ENCODE measurements at regions not wholly inside any gene's neighbourhood (a gene's known extent, or its start where the extent isn't known, plus 50 kb on each side); places are given as distances from the start of the nearest gene placed in this dataset.
A peak's percentile ranks its signal among the peaks of the same experiment; 100 is the strongest.
"Not testable (repeated sequence)": the region's sequence is repeated elsewhere in the genome, so short reads cannot be mapped to it uniquely, and the experiment has no call there.

DNA sequence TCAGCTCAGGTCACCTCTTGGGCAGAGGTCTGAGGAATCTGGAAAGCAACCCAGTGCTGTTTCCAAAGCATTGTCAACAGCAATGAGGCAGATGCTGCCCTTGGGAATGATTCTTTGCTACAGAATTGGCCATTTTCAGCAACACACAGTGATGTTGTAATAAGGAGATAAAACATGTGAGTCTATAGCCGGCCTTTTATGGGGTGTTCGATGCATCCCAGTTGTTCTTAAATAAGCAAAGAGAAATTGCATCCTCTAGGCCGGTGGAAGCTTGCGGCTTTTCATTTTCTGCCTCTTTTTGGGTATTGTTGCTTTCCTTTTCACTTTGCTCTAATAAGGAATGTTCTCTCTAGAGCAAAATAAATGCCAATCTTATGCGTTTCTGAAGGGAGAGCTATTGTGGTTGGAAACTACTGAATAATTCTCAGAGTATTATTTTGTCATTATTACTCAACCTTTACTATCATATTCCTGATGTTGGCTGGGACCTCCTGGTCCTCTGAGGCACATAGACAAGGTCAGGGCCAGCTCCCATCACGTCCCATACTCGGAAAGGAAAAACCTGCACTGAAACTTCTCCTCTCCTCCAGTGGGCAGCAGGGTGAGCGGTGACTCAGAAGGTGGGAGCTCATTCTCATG is 214.2 kb downstream of the CDH26 start:
- no peak for DNase-seq

DNA sequence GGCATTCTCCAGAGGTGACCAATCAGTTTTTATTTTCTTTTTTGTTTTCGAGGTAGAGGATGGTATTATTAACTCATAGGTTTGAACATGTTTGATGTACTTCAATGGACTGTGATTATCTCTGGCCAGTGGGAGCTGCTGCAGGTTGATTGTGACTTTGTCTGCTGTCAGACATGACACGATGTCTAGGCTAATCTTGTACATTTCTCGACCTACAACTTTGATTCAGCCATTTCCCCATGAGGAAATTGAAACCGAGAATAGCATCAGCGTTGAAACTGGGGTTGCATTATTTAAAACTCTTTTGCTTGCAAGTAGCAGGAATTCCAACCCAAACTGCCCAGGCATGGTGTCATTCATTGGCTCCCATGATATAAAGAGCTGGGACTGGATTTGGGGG is 218.9 kb downstream of the CDH26 start:
- DNase-seq = no peak

DNA sequence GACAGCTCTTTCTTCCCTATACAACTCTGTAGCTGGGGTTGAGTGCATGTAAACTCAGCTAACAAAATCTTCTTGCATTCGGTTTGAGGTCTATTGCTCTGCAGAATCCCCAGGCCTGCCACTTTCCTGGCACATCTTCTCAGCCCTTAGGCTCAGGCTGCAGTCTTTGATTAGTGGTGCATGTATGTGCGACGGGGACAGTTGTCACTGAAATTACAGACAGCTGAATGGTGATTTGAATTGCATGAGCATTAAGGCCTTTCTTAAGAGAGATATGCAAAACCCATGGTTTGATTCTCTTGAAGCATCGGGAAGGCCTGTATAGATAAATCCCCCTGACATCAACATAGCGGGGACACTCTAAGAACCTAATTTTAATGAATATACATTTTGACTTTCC is 222.8 kb downstream of the CDH26 start:
- DNase-seq = no peak

DNA sequence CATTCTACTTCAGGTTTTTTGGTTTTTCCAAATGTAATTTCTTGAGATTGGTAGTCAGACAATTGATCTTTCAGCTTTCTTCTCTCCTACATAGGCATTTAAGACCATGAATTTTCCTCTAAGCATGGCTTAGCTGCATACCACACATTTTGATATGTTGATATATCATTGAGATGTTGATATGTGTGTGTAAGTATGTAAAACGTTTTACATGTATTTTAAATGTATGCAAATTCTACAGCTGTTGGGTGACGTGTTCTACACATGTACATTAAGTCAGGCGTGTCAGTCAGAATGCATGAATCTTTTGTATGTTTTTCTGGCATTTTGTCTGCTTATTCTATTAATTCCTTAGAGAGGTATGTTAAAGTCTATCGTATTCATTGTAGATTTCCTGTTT is 228.2 kb downstream of the CDH26 start:
- DNase-seq = no peak

DNA sequence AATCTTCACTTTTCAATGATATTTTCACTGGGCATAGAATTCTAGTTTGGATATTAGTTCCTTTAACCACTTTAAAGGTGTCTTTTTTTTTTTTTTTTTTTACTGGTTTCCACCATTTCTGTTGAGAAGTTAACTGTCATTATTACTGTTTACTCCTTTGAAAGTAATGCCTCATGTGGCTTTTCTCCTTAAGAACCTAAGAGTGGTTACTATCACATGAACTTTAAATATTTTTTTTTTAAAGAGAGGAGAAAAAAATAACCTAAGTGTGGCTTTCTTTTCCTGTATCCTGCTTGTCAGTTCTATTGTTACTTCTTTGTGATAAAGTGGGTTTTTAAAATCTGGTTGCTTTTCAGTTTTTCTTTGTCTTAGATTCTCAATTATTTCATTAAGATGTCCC is 229.5 kb downstream of the CDH26 start:
- no peak for DNase-seq

DNA sequence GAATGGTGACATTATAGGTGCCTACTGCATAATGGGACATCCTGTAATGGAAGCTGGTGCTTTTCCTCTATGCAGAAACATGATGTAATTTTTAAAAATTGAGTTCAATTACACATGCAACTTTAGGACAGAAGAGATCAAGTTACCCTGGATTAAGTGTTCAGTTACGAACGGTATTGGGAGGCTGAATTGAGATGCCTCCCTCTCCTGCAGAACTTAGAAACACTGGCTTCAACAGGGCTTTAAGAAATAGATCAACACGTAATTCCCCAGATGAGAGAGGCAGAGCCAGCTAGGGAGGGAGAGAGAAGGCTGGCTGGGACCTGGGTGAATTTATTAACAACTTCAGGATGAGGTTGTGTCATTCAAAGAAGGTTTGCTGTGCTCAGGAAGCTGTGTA is 232.8 kb downstream of the CDH26 start:
- DNase-seq = no peak

DNA sequence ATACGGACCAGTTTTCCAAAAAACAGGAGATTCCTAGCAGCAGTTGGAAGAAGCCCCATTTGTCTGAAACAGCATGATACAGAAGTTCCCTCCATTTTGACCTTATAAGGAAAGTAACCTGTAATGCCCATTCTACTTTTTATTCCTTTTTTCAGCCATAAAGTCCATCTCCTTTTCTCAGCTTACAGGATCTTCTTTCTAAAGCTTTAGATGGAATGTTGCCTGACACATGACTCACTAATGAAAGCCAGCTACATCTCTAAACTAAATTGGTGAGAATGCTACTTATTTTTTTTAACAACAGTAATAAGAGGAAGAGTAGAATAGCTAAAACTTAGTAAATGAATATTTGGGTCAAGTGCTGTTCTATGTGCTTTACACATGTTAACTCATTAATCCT is 234.1 kb downstream of the CDH26 start:
- no peak for DNase-seq

DNA sequence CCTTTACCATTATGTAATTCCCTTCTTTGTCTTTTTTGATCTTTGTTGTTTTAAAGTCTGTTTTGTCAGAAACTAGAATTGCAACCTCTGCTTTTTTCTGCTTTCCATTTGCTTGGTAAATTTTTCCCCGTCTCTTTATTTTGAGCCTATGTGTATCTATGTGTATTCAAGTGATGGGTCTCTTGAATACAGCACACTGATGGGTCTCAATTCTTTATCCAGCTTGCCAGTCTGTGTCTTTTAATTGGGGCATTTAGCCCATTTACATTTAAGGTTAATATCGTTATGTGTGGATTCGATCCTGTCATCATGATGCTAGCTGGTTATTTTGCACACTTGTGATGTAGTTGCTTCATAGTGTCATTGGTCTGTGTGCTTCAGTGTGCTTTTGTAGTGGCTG is 240.9 kb downstream of the CDH26 start:
- not testable (repeated sequence) for DNase-seq

DNA sequence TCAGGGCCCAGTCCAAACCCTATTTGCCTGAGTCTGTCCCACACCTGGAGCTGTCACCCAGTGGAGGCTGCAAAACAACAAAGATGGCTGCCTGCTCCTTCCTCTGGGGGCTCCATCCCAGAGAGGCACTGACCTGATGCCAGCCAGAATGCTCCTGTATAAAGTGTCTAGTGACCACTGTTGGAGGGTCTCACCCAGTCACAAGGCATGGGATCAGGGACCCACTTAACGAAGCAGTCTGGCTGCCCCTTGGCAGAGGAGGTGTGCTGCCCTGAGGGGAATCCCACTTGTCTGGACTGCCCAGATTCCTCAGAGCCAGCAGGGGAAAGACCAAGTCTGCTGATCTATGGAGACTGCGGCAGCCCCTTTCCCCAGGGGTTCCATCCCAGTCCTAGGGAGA is 241.6 kb downstream of the CDH26 start:
- DNase-seq = no peak

DNA sequence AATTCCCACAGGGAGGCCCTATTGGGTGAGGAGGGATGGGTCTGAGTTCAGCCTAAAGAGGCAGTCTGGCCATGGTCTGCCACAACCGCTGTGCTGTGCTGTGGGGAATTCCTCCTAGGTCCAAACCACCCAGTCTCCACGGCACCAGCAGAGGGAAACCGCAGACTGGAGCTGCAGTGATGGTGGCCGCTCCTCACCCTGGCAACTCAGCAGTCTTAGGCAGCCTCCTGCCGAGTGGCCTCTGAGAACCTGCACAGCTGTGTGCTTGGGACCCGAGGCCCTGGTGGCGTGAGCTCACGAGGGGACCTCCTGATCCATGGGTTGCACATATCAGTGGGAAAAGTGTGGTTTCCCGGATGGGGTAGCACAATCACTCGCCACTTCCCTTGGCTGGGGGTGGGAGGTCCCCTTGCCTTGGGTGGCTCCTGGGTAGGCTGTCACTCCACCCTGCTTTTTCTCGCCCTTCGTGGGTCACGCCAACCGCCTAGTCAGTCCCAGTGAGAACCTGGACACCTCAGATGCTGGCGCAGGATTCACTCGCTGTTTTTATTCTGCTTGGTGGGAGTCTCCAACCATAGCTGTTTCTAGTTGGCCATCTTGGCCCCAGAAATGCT is 242.2 kb downstream of the CDH26 start:
- DNase-seq = no peak

DNA sequence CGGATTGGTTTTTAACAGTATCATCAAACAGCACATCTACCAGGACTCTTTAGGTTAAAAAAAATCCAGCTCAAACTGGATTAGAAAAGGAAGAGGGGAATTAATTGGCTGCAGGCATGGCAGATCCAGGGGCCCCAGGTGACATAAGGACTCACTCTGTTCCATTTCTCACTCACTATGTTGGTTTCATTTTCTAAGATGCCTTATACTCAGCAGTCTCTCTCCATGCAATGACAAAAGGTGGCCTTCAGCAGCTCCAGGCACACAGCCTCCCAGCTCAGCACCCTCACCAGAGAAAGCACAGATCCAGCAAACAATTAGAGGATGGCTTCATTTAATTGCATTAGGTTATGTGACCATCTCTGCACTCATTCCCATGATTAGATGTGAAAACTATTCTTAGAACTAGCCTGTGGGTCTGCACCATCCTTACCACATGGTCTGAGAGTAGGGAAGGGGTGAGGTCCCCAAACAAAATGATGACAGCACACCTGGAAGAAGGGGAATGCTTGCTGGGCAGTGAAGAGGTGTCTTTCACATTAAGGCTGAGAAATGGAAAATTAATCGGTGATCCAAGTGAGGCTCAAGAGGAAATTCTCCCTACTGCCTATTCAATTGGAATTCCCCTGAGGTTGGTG is 243.1 kb downstream of the CDH26 start:
- no peak for DNase-seq

DNA sequence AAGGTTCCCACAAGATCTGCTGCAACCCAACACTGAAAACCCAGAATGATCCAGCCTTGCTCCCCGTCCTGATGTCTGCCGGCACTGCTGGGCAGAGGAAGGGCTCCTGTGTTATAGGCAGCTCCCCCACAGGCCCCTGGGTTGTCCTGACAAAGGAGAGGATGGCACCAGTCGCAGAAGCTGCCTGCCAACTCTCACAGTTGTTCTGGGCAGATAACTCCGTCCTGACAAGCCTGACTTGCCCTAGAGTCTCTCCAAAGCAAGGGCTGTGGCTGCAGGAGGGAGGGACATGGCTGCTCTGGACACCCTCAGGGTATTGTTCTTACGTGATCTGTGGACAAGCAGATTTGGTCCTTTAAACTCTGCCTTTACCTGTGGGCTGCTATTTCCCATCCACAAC is 243.8 kb downstream of the CDH26 start:
- DNase-seq = no peak

DNA sequence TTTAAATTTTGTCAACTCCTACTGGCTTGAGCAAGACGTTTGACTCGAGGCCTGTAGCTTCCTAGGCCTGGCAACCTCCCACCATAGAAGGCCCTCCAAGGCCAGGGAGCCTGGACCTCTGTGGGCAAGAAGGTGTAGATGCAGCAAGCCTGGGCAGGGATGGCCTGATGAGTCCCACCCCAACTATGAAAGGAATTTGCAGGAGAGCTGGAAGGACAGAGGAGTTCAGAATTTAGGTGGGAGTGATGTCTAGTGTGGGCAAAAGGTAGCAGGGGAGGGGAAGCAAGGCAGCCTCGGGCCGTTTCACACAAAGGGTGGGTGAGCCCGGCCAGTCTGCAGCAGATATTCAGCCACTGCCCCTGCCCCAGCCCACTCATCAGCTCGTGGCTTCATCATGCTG is 245.2 kb downstream of the CDH26 start:
- DNase-seq = no peak

DNA sequence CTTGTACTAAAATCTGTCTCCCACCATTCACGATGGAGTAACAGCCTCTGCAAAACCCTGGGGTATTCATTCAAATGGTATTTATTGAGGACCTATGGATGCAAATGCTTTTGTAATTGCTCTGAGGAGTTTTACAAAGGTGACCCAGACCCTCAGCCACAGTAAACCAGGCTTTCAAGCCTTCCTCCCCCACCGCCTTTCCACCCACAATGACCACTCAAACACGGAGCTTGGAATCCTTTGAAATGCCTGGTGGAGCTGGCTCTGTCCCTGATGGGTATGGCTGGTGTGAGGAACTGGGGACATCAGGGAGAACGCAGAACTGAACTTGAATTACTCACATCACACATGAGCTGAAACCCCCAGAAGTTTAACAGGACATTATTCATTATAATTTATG is 246.4 kb downstream of the CDH26 start:
- DNase-seq = no peak

DNA sequence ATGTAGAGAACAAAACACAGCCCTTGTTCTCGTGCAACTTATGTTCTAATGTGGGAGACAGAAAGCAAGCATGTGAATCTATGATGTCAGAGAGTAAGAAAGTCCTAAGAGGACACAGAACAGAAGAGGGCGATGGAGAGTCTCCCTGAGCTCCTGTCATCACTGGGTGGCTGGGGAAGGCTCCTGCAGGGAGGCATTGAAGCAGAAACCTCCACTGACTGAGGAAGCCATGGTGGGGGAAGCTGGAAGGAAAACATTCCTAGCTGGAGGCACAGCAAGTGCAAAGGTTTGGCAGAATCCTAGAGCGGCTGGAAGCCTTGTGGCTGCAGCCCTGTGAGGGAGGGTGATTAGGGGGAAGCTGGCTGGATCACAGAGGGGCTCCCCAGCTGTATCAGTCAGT is 248.0 kb downstream of the CDH26 start:
- DNase-seq = peak; percentile 63

DNA sequence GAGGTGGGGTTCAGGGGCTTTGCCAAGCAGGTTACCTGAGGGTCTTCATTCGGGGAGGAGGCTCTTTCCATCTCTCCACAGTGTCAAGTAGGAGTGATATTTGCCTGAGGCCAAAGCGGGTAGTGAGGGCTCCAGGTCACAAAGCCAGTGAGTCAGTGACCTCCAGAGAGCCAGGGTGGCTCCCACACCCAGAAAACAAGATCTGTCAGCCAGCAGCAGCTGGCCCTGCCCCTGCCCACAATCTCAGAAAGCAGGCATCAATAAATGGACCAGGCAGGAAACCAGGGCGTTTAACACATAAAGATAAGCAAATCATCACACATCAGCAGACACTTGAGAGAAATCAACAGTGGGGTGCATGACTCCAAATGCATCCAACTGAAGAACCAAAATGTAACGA is 250.8 kb downstream of the CDH26 start:
- no peak for DNase-seq

DNA sequence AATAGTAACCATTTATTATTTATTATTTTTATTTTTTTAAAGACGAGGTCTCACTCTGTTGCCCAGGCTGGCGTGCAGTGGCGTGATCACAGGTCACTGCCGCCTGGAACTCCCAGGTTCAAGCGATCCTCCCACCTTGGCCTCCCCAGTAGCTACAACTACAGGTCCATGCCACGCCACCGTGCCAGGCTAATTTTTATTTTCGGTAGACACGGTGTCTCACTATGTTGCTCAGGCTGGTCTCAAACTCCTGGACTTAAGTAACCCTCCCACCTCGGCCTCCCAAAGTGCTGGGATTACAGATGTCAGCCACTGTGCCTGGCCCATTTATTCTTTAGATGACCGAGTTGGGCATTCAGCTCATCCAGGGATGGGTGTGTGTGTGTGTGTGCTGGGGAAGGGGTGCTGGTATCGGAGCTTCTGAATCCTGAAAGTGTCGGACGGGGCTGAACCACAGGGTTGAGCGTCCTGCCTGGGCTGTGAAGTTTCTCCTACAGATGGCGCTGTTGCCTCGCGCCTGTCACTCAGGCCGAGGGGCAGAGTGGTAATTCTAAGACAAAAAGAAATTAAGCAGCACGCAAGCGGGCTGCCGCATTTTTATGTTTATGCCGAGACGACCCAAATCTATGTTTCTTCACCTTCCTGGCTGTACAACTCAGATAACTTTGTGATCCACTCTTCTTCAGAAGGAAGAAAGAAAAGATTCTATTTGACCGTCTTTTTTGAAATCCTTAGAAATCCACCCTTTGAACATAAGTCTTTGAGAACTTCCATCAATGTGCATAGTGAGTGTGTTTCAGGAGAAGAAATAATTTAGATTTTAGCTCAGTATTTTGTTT is 252.8 kb downstream of the CDH26 start:
- peak; percentile 46 for DNase-seq

DNA sequence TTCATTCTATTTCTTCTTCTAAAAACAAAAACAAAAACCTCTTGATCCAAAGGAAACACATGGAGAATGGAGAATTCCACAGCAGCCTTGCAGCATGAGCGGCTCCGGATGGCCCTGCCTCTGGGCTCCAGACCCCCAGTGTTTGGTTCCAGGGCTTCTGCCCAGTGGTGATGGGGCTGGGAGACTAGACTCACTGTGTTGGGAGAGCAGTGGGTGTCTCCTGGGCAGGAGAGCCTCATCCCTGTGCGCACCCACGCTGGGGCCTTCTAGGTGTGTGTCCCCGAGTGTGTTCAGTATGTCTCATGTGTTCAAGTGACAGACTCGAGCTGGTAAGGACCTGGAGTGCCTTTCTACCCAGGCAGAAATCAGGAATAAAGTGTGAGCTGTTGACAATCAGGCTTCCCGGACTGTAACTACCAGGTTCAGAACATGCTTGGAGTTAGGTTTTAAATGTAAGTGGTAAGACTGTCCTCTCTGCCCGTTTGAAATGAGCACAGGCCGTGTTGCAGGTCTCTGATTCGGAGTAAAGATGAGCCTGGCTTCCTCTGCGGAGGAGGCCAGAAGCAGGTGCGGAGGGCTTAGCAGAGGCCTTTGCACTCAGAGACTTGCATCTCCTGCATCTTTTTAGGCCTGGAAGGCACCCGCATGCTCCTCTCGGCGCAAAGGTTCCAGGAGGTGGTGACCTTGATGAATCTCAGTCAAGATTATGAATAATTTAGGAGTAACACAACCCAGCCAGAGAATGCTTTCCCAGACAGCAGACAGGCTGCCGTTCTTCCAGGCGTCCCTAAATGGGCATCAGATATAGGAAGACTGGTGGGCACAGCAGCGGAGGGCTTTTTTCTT is 253.6 kb downstream of the CDH26 start:
- DNase-seq = no peak

DNA sequence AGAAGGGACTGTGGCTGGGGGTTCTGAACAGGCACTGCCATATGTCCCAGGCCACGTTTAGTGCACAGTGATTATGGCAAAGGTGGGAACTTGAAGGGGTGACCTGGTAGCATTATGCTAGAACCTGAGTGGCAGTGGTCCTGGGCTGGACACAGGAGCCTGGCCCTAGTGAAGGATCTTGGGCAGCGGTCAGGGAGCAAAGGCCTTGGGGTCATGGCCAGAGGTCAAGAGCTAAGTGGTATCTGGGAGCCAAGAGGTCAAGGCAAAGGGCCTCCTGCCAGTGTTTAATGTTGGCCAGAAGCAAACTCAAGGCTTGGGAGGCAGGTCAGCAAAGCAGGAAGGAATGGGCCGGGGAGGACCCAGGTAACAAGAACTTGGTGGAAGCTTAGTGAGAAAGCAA is 254.5 kb downstream of the CDH26 start:
- no peak for DNase-seq

DNA sequence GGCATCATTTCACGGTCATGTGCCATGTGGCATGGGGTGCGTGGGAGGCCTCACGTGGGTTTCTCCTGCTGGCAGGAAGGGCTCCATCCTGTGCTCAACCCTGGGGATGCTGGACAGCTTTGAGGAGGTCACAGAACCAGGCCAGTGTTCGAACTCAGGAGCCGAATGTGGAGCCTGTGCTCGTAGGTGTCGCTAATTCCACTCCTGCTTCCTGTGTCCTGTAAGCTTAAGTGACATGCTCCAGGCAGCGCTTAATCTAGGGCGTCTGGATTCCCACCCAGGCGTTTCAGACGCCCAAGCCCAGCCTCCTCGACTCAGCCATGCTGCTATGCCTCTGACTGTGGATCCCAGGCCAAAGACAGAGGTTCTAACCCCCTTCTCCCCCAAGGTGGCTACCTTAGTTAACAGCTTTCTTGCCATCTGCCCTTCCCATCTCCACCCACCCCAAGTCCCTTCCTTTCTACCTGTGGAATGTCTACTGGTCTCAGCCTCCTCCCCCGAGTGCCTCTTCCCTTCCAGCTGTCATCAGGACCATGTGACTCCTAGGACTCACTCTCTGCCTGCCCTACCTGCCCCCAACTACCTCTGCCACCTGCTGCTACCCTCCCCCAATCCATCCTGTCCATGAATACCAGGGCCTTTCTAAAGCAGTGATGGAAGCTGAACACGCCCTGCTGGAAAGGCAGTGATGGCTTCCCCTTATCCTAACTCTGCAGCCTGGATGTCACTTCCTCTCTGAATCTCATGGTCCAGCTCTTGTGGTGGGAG is 255.1 kb downstream of the CDH26 start:
- no peak for DNase-seq

DNA sequence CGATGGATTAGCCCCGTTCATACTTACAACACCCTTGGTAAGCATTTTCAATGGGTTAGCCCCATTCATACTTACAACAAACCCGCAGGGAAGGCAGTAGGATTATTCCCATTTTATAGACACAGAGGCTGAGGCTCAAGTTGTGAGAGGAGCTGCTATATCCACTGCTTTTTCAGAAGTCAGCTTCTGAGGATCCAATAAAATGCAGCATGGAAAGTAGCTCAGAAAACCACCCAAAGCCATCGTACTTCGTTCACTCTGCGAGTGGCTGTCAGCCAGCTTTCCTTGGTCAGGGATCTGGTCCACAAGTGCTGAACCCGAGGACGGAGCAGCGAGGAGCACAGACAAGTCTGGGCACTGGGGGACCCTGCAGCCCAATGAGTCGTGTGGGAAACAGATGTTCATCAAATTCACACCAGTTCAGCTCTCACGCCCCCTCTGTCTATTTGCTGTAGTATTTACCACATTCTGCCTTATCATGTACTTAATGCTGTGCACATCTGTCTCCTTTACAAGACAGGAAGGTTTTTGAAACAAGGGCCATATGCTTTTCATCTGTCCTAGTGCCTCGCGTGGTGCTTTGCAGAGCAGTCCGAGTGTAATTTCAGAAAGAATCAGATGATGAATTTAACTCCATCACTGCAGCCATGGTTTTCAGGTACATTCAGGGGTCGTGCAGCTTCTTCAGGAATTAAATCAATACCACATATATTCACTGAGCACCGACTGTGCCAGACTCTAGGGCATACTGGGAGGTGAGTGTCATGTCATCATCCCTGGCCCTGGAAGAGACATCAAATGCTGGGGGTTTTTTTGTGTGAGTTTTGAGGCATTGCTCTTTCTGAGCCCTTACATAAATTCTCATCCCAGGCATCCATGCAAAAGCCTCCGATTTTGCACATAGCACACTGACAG is 256.9 kb downstream of the CDH26 start:
- no peak for DNase-seq
